Stomach (tissue), 4 donors: ENCODE measurements at regions not wholly inside any gene's neighbourhood (a gene's known extent, or its start where the extent isn't known, plus 50 kb on each side); places are given as distances from the start of the nearest gene placed in this dataset.

ENCODE experiments used
- CTCF ChIP-seq, 7 experiments: fragments of 450-650 bp in 4 of 7; fragments of 200-600 bp in 3 of 7; sonication (generic) in 3 of 7; IDR thresholded peaks; one replicate each; pipeline ENCODE4 v1.5.1; 2016 to 2019; ENCODE audit warnings: antibody characterized with exemption in 7 of 7, control low read depth in 2 of 7, mild to moderate bottlenecking in 1 of 7
- POLR2A ChIP-seq, 4 donors: fragments of 450-650 bp; IDR thresholded peaks; one replicate each; pipeline ENCODE4 v1.6.1; 2016; ENCODE audit warnings: antibody characterized with exemption in 4 of 4, control low read depth in 2 of 4, mild to moderate bottlenecking in 1 of 4, moderate library complexity in 1 of 4
- POLR2AphosphoS5 ChIP-seq, 3 donors: sonication (generic); formaldehyde crosslinking; IDR thresholded peaks; one replicate each; pipeline ENCODE4 v1.6.1; 2016; ENCODE audit warnings: antibody characterized with exemption in 3 of 3

- TF ChIP-seq CTCF (IDR thresholded peaks at IDR 0.05) (no peak), POLR2A (IDR thresholded peaks at IDR 0.05) (no peak), POLR2AphosphoS5 (IDR thresholded peaks at IDR 0.05) (no peak)
Measured at GRCh38 chr10:130369645-130370381, 233.6 kb downstream of the GLRX3 start.
